ENCODE measurements at regions not wholly inside any gene's neighbourhood (a gene's known extent, or its start where the extent isn't known, plus 50 kb on each side); places are given as distances from the start of the nearest gene placed in this dataset.

DNA sequence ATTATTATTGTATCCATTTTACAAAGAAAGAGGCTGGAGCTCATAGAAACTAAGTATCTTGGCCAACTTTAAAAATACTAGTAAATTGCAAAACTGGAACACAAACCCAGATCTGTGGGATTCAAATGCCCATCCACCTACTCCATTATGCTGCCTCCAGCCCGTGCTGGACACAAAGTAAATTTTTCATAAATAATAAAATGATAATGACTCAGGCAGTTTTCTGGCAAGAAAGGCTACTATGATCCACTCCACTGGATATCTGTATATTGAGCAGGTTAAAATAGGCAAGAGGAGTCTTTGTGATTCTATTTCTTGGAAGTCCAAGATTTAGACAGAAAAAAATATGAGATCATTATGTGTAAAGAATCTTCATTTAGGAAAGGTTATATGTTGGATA is 138.3 kb upstream of the DUSP10 start:
- no peaks in the 10 kb centered on the region for H4K20me1 ChIP-seq (ENCODE audit: insufficient read depth, low read length, poor library complexity, severe bottlenecking)
- no peaks in the 10 kb centered on the region for H3K9me3 ChIP-seq (ENCODE audit: insufficient read depth, low read depth, low read length)
- no peaks in the 10 kb centered on the region for H3K36me3 ChIP-seq (ENCODE audit: insufficient read depth, low read length)
- H3K9me2 ChIP-seq (replicated peaks; ENCODE audit: low read depth, low read length) = no peaks in the 10 kb centered on the region
- H3K4me3 ChIP-seq (ENCODE audit: low read length, poor library complexity, severe bottlenecking) = no peak overlapping the region
- no peak overlapping the region for H3K4me2 ChIP-seq (ENCODE audit: low read depth, low read length, poor library complexity, severe bottlenecking)
- peaks cover 72% of the 10 kb centered on the region for H3K4me1 ChIP-seq (ENCODE audit: insufficient read depth, low read length, poor library complexity, severe bottlenecking)
- TF ChIP-seq, protein P1, sequence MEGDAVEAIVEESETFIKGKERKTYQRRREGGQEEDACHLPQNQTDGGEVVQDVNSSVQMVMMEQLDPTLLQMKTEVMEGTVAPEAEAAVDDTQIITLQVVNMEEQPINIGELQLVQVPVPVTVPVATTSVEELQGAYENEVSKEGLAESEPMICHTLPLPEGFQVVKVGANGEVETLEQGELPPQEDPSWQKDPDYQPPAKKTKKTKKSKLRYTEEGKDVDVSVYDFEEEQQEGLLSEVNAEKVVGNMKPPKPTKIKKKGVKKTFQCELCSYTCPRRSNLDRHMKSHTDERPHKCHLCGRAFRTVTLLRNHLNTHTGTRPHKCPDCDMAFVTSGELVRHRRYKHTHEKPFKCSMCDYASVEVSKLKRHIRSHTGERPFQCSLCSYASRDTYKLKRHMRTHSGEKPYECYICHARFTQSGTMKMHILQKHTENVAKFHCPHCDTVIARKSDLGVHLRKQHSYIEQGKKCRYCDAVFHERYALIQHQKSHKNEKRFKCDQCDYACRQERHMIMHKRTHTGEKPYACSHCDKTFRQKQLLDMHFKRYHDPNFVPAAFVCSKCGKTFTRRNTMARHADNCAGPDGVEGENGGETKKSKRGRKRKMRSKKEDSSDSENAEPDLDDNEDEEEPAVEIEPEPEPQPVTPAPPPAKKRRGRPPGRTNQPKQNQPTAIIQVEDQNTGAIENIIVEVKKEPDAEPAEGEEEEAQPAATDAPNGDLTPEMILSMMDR (conservative IDR thresholded peaks at IDR 0.05; ENCODE audit: low read length) = no peak
- peaks cover 12% of the 10 kb centered on the region for H3F3A ChIP-seq (ENCODE audit: low read depth)
- no peak overlapping the region for H2AFZ ChIP-seq (ENCODE audit: low read length)
- no peaks in the 10 kb centered on the region for H3K27me3 ChIP-seq (ENCODE audit: insufficient read depth, low read length, poor library complexity, severe bottlenecking)
- no peaks in the 10 kb centered on the region for H3K79me2 ChIP-seq (ENCODE audit: insufficient read depth, low read length)
- peak overlapping the region; percentile 81 for H3K9ac ChIP-seq (ENCODE audit: low read depth, low read length, poor library complexity, severe bottlenecking)

DNA sequence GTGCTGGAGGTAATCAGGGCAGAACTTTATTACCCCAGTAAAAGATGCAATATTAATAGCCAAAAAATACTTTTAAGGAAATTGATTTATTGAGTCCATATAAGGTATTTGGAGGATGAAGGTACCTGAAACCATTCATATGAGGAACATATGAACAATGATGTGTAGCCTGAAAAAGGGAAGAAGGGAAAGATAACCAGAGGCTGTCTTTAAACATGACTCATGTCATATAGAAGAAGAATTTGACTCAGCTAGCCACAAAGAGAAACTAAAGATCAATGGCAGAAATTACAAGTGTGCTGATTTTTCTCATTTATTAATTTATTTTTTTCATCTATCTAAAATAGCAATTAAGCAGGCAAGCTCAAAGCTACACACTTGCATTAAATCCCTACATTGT is 136.2 kb upstream of the DUSP10 start:
- H3K9me2 ChIP-seq (replicated peaks; ENCODE audit: low read depth, low read length) = no peaks in the 10 kb centered on the region
- H3F3A ChIP-seq (ENCODE audit: low read depth) = peaks cover 12% of the 10 kb centered on the region
- peak overlapping the region; percentile 56 for H3K4me3 ChIP-seq (ENCODE audit: low read length, poor library complexity, severe bottlenecking)
- peak overlapping the region; percentile 81 for H3K9ac ChIP-seq (ENCODE audit: low read depth, low read length, poor library complexity, severe bottlenecking)
- H3K9me3 ChIP-seq (ENCODE audit: insufficient read depth, low read depth, low read length) = no peaks in the 10 kb centered on the region
- TF ChIP-seq, protein P1 (conservative IDR thresholded peaks at IDR 0.05; ENCODE audit: low read length) = no peak
- no peak for TF ChIP-seq EZH2phosphoT487 (IDR thresholded peaks at IDR 0.05; ENCODE audit: borderline replicate concordance)
- no peaks in the 10 kb centered on the region for H3K27me3 ChIP-seq (ENCODE audit: insufficient read depth, low read length, poor library complexity, severe bottlenecking)
- H4K20me1 ChIP-seq (ENCODE audit: insufficient read depth, low read length, poor library complexity, severe bottlenecking) = no peaks in the 10 kb centered on the region
- H3K36me3 ChIP-seq (ENCODE audit: insufficient read depth, low read length) = no peaks in the 10 kb centered on the region
- no peaks in the 10 kb centered on the region for H3K79me2 ChIP-seq (ENCODE audit: insufficient read depth, low read length)
- no peak overlapping the region for H2AFZ ChIP-seq (ENCODE audit: low read length)
- peak overlapping the region; percentile 77 for H3K4me2 ChIP-seq (ENCODE audit: low read depth, low read length, poor library complexity, severe bottlenecking)
- peaks cover 89% of the 10 kb centered on the region for H3K4me1 ChIP-seq (ENCODE audit: insufficient read depth, low read length, poor library complexity, severe bottlenecking)

DNA sequence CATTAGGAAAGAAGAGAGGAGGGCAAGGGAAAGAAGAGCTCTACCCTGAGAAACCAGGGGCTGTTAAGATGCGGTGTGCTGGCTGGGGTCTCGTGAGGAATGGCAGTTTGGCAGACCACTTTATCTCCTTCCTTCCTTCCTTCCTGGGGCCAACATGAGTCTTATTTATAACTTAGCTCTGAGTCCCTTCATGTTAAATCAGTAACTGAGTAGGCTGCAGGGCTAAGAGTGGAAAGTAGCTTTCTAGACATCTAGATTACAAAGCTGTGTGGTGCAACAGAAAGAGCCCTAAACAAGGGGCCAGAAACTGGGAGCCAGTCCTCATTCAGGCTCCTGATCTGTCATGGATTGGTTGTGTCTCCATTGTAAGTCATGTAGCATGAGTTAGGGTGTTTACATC is 135.4 kb upstream of the DUSP10 start:
- Histone ChIP-seq H3F3A (ENCODE audit: low read depth) (peaks cover 12% of the 10 kb centered on the region), H3K9ac (ENCODE audit: low read depth, low read length, poor library complexity, severe bottlenecking) (peak overlapping the region; percentile 81), H3K9me2 (replicated peaks; ENCODE audit: low read depth, low read length) (no peaks in the 10 kb centered on the region), H3K36me3 (ENCODE audit: insufficient read depth, low read length) (no peaks in the 10 kb centered on the region), H4K20me1 (ENCODE audit: insufficient read depth, low read length, poor library complexity, severe bottlenecking) (no peaks in the 10 kb centered on the region), H3K4me2 (ENCODE audit: low read depth, low read length, poor library complexity, severe bottlenecking) (peak overlapping the region; percentile 77), H3K79me2 (ENCODE audit: insufficient read depth, low read length) (no peaks in the 10 kb centered on the region), H3K4me1 (ENCODE audit: insufficient read depth, low read length, poor library complexity, severe bottlenecking) (peaks cover 81% of the 10 kb centered on the region), H3K9me3 (ENCODE audit: insufficient read depth, low read depth, low read length) (no peaks in the 10 kb centered on the region), H3K27me3 (ENCODE audit: insufficient read depth, low read length, poor library complexity, severe bottlenecking) (no peaks in the 10 kb centered on the region), H3K4me3 (ENCODE audit: low read length, poor library complexity, severe bottlenecking) (peak overlapping the region; percentile 56), H2AFZ (ENCODE audit: low read length) (no peak overlapping the region)
- TF ChIP-seq, protein P1 (conservative IDR thresholded peaks at IDR 0.05; ENCODE audit: low read length) = no peak
- no peak for TF ChIP-seq EZH2phosphoT487 (IDR thresholded peaks at IDR 0.05; ENCODE audit: borderline replicate concordance)
